ENCODE measurements at regions not wholly inside any gene's neighbourhood (a gene's known extent, or its start where the extent isn't known, plus 50 kb on each side); places are given as distances from the start of the nearest gene placed in this dataset.
"Not testable (repeated sequence)": the region's sequence is repeated elsewhere in the genome, so short reads cannot be mapped to it uniquely, and the experiment has no call there.

GRCh38 chr7:84879570-84880325 lies 307.1 kb downstream of the SEMA3D start:
- DNase-seq: no peak

DNA sequence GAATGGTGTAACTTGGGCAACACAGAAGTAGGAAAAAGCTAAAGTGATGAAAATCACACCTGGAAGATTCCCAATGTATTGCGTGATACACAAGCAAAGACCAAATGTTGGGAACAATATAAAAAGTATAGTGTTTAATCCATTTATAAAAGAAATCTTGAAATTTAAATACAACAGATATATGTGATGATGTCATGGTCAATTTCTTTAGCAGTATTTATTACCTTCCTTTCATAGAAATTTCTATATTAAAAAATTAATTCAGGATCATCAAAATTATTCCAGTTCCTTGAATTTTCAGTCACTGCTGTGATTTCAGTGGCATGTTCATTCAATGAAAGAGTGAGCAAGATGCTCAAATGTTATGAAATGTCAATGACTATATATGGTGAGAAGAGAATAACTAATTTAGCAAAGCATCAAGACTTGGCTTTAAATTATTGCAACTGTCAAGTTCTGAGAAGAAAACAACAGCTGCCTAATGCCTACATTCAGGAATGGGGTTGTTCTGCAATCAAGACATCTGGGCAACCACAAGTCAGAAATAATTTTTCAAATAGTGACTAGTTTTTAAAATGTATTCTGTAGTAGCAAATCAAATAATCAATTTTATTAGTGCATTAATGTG lies 308.8 kb downstream of the SEMA3D start:
- no peak for DNase-seq

DNA sequence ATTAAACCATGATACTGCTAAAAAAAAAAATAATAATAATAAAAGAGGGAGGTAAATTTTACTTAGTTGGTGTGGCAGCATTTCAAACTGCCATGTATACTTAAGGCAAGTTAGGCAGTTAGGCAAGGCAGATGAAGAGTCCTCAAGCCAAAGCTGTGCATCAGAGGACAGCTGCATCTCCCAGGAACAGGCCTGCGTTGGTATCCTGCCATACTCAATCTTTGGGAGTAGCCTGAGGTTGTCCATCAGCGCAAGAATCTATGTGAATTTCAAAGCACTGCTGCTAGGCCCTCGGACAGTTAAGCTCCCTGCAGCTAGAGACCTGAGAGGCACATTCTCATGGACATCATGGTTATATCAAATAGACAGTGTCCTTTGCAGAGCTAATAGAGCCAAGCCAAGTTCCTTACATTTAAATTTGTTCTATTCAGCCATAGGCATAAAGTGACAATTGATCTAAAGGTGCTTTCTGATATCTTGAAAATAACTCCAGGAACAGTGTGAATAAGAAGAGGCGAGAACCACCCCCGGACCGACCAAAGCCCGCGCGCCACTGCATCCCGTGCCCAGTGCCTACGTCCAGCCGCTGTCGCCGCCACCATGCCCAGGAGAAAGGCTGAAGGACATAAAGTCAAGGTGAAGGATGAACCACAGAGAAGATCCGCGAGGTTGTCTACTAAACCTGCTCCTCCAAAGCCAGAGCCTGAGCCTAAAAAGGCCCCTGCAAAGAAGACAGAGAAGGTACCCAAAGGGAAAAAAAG lies 310.6 kb downstream of the SEMA3D start:
- no peak for DNase-seq

GRCh38 chr7:84865560-84865959 lies 321.3 kb downstream of the SEMA3D start:
- DNase-seq: no peak

GRCh38 chr7:84857336-84857735 lies 329.5 kb downstream of the SEMA3D start:
- DNase-seq: no peak

DNA sequence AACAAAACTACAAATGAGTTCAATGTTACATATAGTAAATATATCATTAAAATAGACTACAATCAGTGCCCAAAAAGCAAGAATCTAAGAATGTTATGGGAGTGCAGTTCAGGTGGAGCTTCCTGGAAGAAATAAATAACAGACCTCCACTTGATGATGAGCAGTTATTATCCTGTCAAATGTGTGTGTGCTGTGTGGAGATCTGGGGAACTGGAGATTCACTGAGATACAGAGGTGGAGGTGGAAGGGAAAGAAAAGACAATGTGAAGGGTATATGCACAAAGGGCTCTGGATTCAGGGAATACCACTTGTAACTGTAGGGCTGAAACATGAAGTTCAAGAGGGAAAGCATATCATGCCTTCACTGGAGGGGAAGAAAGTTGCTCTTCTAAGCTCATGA lies 331.1 kb downstream of the SEMA3D start:
- DNase-seq: no peak

- DNase-seq: not testable (repeated sequence)
Observed at GRCh38 chr7:84848974-84849372, 337.9 kb downstream of the SEMA3D start.

DNA sequence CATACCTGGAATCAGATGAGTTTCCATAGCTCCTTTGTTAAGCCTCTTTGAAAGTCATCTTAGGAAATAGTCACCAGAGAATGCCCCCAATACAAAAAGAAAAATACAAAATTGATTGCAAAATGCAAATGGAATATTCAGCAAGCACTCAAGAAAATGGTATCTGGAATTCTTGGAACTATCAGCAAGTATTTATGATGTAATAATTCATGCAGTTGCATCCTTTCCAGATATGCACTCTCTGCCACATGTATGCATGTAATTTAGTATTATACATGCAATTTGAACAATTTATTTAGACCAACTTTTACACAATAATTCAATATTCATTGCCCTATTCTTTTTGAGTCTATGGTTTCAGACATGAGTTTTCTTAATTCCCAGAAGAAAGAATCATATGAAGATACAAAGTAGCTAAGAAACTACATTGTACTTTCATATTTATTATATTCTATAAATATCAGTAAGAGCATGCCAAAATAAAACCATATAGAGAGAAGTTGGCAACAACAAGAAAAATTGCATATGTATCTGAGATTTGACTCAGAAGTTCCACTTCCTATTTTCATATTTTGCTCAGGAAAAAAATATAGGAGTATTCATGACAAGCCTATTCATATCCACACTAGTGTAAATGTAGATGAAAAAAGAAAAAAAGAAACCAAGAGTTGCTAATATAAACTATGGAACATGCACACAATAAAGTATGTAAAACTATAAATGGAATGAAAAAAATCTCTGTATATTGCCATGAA lies 338.5 kb downstream of the SEMA3D start:
- DNase-seq: no peak

GRCh38 chr7:84847790-84848189 lies 339.1 kb downstream of the SEMA3D start:
- no peak for DNase-seq

DNA sequence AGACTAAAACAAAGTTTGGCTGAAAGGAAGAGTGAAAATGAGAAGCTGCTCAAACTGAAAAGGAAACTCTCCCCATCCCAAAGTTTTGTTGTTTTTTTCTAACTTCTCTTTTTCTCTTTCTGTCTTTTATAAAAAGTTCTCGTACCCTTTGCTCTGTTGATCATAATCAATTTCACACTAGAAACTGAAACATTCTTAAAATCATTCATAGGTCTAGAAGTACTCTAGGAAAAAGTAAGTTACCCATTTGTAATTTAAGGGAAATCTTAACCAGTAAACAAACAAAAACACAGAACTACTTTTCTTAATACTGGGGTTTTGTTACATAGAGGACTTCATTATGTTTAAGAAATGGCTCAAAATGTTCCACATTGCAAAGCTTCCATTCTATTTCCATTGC lies 339.8 kb downstream of the SEMA3D start:
- DNase-seq: no peak

DNA sequence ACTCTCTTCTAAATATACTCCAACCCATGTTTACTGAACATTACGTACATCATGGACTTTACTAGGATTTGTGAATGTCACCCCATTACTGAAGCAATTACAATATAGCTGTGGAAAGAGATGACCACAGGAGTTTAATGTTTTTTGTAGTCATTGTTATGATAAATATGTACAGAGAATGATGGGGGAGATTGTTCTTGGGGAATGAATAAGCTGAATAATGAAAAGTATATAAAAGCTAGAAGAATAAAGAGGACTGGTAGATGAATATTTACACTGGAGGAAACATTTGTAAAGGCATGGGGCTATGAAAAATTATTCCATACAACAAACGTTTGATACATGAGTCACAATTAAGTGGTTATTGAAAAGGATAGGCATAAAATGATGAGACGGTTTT lies 340.9 kb downstream of the SEMA3D start:
- DNase-seq: no peak

GRCh38 chr7:84844771-84845170 lies 342.1 kb downstream of the SEMA3D start:
- no peak for DNase-seq

DNA sequence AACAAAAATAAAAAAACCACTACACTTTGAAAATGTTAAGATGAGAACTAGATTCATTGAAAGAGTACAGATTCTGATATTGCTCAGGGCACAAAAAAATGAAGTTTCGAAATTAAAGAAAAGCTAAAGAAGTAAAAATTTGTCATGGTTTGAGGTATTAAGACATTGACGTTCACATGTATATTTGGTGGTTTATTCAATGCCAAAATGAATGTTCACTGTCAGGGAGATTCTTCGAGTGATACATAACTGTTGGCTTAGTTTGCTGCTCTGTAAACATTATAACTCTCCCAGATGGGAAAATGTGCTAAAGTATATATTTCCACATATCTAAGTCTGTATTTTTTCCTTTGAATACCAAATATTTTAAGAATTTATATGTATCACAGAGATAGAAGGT lies 345.0 kb downstream of the SEMA3D start:
- no peak for DNase-seq

DNA sequence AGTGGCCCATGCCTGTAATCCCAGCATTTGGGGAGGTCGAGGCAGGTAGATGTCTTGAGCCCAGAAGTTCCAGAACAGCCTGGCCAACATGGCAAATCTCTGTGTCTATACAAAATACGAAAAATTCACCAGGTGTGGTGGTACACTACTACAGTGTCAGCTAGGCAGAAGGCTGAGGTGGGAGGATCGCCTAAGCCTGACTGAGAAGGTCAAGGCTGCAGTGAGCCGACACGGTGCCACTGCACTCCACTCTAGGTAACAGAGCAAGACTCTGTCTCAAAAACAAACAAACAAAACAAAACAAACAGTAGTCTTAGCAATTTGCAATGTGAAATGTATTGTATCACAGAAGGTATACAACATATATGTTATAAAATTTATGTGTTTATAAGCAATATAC lies 348.0 kb downstream of the SEMA3D start:
- DNase-seq: no peak

DNA sequence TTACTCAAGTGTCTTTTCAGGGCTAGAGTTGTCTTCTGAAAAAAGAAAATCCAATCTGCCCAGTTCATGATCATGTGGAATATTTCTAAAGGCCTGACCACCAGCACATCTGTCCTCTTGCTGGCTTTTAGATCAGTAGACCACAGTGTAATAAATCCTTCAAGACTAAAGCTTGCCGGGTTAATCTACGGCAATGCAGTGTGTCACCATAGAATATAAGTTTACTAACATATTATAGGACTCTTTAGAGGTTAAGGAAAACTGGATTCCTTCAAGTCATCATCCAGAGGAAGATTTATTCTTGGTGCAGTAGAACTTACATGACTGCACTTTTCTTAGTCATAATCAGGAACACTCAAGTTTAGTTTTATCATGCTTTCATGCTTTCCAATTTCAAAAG lies 349.5 kb downstream of the SEMA3D start:
- DNase-seq: no peak

- DNase-seq: no peak
Observed at GRCh38 chr7:84829719-84830118, 357.1 kb downstream of the SEMA3D start.

DNA sequence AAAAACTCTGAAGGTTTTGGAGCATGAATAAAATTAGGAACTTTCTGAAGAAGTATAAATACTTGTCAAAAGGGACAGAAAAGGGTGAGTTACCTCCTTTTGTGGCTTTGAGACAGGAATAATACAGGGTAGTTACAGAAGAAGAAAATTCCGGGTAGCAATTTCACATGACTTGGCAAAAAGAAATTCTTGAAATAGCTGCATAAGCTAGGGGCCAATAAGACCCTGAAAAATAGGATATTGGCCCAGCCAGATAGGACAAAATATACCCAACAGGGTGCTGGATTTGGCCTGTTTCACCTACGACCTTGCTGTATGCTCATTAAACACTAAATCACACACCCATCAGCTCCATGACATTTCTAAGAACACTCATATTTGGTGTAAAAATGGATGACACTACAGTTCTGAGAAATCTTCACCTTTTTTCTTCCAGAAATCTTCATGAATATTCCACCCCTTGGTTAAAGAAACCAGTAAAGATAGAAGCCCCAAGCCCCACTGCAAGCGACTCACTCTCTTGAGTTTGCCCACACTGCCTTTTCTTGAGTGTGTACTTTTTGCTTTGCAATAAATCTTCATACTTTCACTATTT lies 362.7 kb downstream of the SEMA3D start:
- DNase-seq: no peak

GRCh38 chr7:84823530-84823929 lies 363.3 kb downstream of the SEMA3D start:
- no peak for DNase-seq

GRCh38 chr7:84822941-84823510 lies 363.8 kb downstream of the SEMA3D start:
- DNase-seq: no peak

- DNase-seq: no peak
Observed at GRCh38 chr7:84821671-84822534, 365.0 kb downstream of the SEMA3D start.

DNA sequence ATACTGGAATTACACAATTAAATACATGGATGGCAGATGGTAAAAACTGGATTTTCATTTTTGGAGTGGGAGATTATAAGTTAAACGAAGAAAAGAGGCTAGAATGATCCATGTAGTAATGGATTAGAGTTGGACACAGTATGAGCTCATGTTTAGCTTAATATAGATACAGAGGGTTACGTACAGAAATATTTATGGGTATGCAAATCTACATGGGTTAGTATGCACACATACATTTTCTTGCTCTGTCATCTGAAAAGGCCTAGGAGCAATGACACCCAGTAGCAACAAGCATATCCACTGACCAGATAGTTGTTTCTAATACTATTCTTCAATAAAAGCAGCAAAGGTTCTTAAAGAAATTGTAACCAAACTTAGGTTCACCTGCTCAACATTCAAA lies 366.4 kb downstream of the SEMA3D start:
- DNase-seq: no peak
